HG02840 (cell line): ENCODE measurements at regions not wholly inside any gene's neighbourhood (a gene's known extent, or its start where the extent isn't known, plus 50 kb on each side); places are given as distances from the start of the nearest gene placed in this dataset.
"Not testable (repeated sequence)": the region's sequence is repeated elsewhere in the genome, so short reads cannot be mapped to it uniquely, and the experiment has no call there.

ENCODE experiments used
- ATAC-seq: cut with Tn5 transposase; IDR thresholded peaks from one replicate; pipeline ENCODE4 v1.9.1; 2021; ENCODE audit warnings: mild to moderate bottlenecking, moderate library complexity, moderate number of reproducible peaks; ENCODE audit not compliant: unreplicated experiment, low FRiP score

DNA sequence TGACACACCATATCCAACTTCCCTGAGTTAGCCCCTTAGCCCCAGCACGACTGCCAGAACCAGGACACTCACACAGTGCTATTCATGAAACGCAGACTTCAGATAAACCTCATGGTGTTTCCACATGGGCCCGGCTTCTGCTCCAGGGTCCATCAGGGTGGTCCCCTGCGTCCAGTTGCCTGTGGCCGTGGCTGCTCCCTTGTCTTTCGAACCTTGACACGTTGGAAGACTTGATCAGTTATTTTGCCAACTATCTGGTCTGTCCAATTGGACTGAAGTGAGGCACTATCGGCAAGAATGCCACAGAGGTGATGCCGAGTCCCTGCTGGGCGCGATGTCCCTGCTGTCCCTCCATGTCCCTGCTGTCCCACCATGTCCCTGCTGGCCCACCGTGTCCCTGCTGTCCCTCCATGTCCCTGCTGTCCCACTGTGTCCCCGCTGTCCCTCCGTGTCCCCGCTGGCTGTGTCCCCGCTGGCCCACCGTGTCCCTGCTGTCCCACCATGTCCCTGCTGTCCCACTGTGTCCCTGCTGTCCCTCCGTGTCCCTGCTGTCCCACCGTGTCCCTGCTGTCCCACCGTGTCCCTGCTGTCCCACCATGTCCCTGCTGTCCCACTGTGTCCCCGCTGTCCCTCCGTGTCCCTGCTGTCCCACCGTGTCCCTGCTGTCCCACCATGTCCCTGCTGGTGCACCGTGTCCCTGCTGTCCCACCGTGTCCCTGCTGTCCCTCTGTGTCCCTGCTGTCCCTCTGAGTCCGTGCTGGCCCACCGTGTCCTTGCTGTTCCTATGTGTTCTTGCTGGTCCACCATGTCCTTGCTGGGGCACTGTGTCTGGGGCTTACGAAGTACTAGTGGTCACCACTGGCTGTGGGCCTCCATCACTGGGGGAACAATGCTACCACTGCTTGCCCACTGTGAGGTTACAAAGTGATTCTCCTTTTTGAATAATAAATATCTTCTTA, 251.4 kb downstream of the DLL1 start:
- no peak for ATAC-seq

DNA sequence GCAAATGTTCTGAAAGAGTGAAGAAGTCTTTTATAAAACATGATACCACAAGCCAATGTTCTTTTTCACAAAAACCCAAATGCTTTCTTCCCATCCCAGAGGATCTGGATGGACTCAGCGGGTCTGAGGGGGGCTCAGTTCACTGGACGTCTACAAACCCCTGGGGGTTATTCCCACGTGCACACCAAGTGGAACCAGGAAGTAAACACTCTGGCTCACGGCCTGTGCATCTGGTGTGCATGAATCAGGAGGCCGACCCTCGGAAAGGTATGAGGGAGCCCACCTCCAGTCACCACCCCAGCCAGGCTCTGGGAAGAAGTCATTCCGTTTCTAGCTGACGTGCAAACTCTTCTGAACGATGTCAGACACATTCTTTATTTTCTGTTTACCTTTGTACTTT, 252.2 kb downstream of the DLL1 start:
- no peak for ATAC-seq

- no peak for ATAC-seq
These were observed 252.6 kb downstream of the DLL1 start for GRCh38 chr6:170038251-170038650.

DNA sequence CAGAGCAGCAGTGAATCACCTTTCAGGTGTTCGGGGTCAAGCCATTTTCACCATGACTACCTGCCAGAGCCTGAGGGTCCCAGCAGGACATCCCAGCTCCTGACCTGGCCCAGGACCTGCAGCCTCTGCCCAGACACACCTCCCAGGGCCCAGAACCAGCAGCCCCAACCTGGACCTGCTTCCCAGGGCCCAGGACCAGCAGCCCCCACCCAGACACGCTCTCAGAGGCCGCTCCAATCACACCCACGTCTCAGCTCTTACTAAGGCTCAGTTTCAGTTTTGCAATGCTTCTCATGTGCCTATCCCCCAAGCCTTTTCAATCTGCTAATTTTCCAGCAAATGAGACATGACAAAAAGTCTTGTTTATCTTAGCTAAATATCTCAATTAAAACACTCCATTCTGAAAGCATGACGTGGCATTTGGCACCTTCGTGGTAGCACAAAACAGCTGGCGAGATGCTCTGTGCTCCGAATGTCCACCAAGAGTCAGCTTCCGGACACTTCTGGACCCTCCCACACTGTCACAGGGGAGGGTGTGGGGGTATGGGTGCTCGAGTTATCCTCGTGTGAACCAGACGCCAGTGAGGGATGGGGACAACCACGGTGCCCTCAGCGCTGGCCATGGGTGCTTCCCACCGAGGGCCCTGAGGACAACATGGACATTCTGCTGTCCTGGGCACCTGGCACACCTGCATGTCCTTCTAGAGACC, 253.2 kb downstream of the DLL1 start:
- ATAC-seq = no peak

- no peak for ATAC-seq
These were observed 254.0 kb downstream of the DLL1 start for GRCh38 chr6:170036916-170037315.

GRCh38 chr6:170036367-170036766, 254.5 kb downstream of the DLL1 start:
- not testable (repeated sequence) for ATAC-seq

- ATAC-seq = no peak
These were observed 255.0 kb downstream of the DLL1 start for GRCh38 chr6:170035901-170036304.

DNA sequence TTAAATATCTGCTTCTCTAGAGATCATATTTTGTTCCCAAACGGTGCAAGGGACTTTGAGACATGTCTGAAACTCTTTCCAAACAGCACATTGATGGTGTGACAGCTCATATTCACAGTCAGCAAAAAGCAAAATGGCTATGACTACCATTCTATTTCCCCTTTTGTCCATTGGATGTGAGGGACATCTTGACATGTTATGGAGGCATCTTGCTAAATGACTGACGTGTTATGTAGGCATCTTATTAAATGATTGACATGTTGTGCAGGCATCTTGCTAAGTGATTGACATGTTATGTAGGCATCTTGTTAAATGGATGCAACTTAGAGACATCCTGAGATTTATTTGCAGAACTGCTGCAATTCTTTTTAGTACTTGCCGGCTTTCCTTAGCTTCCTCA, 255.8 kb downstream of the DLL1 start:
- ATAC-seq = no peak

DNA sequence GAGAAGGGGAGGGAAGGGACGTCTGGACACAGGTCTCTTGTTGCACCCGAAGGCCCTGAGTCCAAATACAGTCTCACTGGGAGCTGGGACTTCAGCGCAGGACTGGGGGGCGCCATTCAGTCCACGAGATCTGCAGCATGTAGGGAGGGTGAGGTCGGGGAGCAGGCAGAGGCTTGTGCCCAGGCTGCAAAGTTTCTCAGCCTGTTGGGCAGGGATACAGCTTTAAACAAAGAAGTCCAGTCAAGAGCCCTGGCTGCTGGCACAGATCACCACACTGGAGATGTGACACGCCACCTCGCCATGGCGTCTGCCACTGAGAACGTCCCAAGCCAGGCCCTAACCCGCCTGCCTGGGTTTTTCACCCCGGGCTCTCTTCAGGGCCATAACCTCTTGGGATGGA, 256.6 kb downstream of the DLL1 start:
- ATAC-seq = no peak

DNA sequence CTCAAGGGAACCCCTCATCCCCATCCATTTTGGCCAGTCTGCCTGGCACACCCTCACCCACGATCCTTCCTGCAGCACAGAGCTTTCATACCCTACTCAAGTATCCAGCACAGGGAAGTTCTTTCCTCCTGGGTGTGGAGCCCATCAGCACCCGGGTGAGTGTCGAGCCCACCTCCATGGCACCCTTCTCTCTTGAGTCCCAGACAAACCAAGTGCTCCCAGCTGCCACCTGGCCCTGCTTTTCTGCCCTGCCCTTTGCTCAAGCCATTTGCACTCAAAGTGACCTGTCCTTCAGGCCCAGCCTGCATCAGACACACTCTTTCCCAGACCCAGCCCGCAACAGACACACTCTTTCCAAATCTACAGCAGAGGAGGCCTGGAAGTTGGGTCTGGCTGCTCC, 257.2 kb downstream of the DLL1 start:
- ATAC-seq = no peak

DNA sequence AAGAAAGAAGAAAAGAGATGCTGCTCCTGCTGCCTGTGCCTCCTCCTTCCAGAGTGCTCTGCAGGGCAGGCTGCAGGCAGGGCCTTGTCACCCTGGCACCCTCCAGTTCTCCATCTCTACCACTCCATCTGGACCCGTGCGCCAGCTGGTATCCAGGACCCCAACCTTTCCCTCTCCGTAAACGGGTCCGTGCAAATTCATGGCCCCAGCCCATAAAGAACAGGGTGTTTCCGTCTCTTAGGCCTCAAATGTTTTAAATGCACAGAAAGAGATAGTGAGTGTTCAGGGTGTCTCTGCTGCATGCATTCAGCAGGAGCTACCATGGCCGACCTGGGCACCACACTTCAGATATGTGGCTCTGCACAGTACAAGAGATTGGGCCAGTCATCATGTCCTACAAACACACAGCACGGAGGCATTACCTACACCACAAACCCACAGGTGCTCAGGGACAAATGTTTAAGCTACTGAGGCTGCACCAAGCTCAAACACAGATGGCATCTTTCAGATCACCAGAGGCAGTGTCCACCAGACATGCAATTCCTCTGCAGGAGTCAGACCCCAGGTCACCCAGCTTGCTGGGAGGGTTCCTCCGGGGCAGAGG, 258.1 kb downstream of the DLL1 start:
- ATAC-seq = no peak

- no peak for ATAC-seq
These were observed 258.7 kb downstream of the DLL1 start for GRCh38 chr6:170032197-170032596.

GRCh38 chr6:170031684-170032121, 259.2 kb downstream of the DLL1 start:
- ATAC-seq = no peak

DNA sequence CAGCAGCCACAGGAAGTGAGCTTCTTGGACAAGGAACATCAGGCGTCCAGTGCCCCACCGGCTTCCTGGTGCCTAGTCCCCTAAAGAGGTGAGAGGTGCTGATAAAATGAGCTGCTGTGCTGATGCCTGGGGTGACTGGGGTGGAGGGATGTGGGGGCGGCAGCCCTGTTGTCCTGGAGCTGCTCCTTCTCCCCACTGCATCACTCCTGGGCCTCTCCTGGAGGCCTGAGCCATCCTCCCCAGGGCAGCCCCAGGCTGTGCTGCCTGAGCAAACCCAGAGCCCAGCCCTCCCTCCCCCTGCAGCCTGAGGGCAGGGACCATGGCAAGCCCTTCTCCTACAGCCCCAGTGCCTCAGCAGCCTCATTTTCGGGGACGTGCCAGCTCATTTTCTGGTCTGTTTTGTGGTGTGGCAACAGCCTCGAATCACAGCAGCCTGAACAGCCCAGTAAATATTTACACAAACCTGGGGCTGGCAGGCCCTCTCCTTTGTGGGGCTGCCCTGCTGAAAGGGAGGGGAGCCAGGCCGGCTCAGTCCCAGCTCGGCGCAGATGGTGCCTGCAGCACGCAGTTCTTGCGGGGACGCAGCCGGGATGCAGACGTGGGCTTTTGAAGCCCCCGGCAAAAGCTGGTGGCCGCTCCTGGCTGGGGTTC, 259.9 kb downstream of the DLL1 start:
- no peak for ATAC-seq

DNA sequence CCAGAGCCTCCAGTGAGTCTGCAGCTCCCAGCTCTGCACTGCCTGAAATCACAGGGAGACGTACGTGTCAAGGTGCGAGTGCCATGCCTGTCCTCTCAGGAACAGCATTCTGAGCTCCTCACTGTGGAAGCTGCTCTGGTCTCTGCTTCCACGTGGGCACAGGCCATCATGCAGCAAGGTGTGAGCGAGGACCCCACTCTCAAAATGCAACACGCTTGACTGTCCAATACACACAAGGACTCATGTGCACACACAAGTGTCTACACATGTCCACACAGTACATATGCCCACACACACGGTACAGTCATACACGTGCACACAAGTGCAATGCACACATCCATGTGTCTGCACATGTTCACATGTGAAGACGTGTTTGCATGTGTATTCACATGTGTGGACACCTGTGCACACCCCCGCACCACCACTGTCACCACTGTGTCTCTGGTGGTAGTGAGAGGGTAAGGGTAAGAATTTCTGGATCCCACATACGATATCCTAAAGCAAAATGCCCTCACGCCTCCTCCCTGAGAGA, 260.5 kb downstream of the DLL1 start:
- ATAC-seq = no peak

GRCh38 chr6:170029416-170030283, 261.2 kb downstream of the DLL1 start:
- ATAC-seq = no peak

- no peak for ATAC-seq
These were observed 262.1 kb downstream of the DLL1 start for GRCh38 chr6:170028629-170029345.

DNA sequence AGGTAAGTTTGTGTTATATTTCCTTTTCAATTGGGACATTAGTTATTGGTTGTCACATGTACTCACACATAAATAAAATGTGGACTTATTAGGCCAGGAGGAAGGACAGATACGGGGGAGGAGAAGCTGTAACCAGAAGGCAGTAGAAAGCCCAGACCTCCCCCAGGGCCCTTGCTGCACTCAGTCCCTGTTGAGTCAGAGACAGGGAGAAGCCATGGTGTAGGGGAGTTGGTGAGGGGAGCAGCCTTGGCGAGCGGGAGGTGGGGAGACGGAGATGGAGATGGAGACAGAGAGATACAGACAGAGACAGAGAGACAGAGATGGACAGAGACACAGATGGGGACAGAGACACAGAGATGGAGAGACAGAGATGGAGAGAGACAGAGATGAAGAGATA, 263.2 kb downstream of the DLL1 start:
- no peak for ATAC-seq
